K562 (cell line): ENCODE measurements at regions not wholly inside any gene's neighbourhood (a gene's known extent, or its start where the extent isn't known, plus 50 kb on each side); places are given as distances from the start of the nearest gene placed in this dataset.

ENCODE experiments used
- CEBPB ChIP-seq: fragments of 450-650 bp; IDR thresholded peaks from 2 replicates; pipeline ENCODE4 v1.6.1; 2016; ENCODE audit warnings: missing genetic modification characterization, missing compliant biosample characterization
- CREM ChIP-seq: IDR thresholded peaks from 2 replicates; pipeline ENCODE4 v1.6.1; 2014; ENCODE audit warnings: antibody characterized with exemption, low read depth
- E2F3 ChIP-seq: fragments of 250-450 bp; sonication (Bioruptor Pico); IDR thresholded peaks from 2 replicates; pipeline ENCODE4 v1.4.0; 2020; ENCODE audit warnings: mild to moderate bottlenecking
- EP400 ChIP-seq: fragments of 450-650 bp; IDR thresholded peaks from 2 replicates; pipeline ENCODE4 v1.6.1; 2017; ENCODE audit warnings: antibody characterized with exemption, mild to moderate bottlenecking, moderate library complexity
- GTF2B ChIP-seq: IDR thresholded peaks from 2 replicates; pipeline ENCODE4 v1.6.1; 2011; ENCODE audit not compliant: insufficient read length; ENCODE audit errors: extremely low read depth
- MAFK ChIP-seq: IDR thresholded peaks from 2 replicates; pipeline ENCODE4 v1.6.1; 2011; ENCODE audit warnings: low read length, improper control_type of control experiment
- MCM5 ChIP-seq: fragments of 450-650 bp; IDR thresholded peaks from 2 replicates; pipeline ENCODE4 v1.6.1; 2016; ENCODE audit warnings: low read depth
- RBM22 ChIP-seq: fragments of 200-400 bp; formaldehyde crosslinking; IDR thresholded peaks from 2 replicates; pipeline ENCODE4 v1.6.1; 2018; ENCODE audit warnings: low read length, low read depth; ENCODE audit not compliant: poor library complexity, severe bottlenecking
- TARDBP ChIP-seq: fragments of 450-650 bp; IDR thresholded peaks from 2 replicates; pipeline ENCODE4 v1.6.1; 2016
- TCF7 ChIP-seq: sonication (generic); IDR thresholded peaks from 2 replicates; pipeline ENCODE4 v1.6.1; 2016; ENCODE audit warnings: antibody characterized with exemption, borderline replicate concordance
- TRIM24 ChIP-seq, 2 experiments: fragments of 450-650 bp; IDR thresholded peaks; 2 replicates each; pipeline ENCODE4 v1.6.1; 2016
- ZBTB11 ChIP-seq, 3 experiments: fragments of 200-800 bp in 1 of 3; fragments of 250-450 bp in 1 of 3; fragments of 450-650 bp in 1 of 3; sonication (Bioruptor Pico) in 1 of 3; sonication (Bioruptor generic) in 1 of 3; formaldehyde crosslinking in 1 of 3; IDR thresholded peaks; 2 replicates each; pipeline versions ENCODE4 v1.6.1 to v1.8.0; 2016 to 2022; ENCODE audit warnings: mild to moderate bottlenecking in 2 of 3, missing genetic modification characterization in 2 of 3, missing compliant biosample characterization in 1 of 3, moderate library complexity in 1 of 3
- ZFX ChIP-seq: sonication (generic); formaldehyde crosslinking; IDR thresholded peaks from 2 replicates; pipeline ENCODE4 v1.8.0; 2022; ENCODE audit warnings: mild to moderate bottlenecking, missing genetic modification reagents, moderate library complexity
- ZNF518B ChIP-seq: fragments of 250-450 bp; sonication (Bioruptor Pico); IDR thresholded peaks from 2 replicates; pipeline ENCODE4 v1.5.0; 2021; ENCODE audit warnings: mild to moderate bottlenecking, moderate library complexity
- TF ChIP-seq, protein P1 (sequence below): fragments of 450-650 bp; formaldehyde crosslinking; IDR thresholded peaks from 2 replicates; pipeline ENCODE4 v1.4.0; 2022; ENCODE audit warnings: missing genetic modification characterization
- TF ChIP-seq, protein P2 (sequence below): fragments of 250-450 bp; sonication (Bioruptor Pico); IDR thresholded peaks from 2 replicates; pipeline ENCODE4 v1.4.0; 2020; ENCODE audit warnings: borderline replicate concordance

- TF ChIP-seq ZBTB11 (CRISPR knock-in tag; IDR thresholded peaks at IDR 0.05): 0 out of 6 replicates have a peak, but pooled peaks of 1 of the 3 experiments have one; percentile 61
- TF ChIP-seq MCM5: no peak
- no peak for TF ChIP-seq TARDBP
- TF ChIP-seq, protein P1, sequence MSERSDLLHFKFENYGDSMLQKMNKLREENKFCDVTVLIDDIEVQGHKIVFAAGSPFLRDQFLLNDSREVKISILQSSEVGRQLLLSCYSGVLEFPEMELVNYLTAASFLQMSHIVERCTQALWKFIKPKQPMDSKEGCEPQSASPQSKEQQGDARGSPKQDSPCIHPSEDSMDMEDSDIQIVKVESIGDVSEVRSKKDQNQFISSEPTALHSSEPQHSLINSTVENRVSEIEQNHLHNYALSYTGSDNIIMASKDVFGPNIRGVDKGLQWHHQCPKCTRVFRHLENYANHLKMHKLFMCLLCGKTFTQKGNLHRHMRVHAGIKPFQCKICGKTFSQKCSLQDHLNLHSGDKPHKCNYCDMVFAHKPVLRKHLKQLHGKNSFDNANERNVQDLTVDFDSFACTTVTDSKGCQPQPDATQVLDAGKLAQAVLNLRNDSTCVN (CRISPR knock-in tag): peak; percentile 3; the same call in 1 of the 2 replicates
- 0 out of 2 replicates have a peak, but pooled peaks have one; percentile 18 for TF ChIP-seq ZNF518B
- TF ChIP-seq EP400: peak; percentile 67
- no peak for TF ChIP-seq TCF7
- peak; percentile 96 for TF ChIP-seq RBM22
- TF ChIP-seq CREM: peak; percentile 83
- TF ChIP-seq GTF2B: no peak
- no peak; the same call in 1 of the 2 replicates for TF ChIP-seq ZFX (CRISPR knock-in tag)
- TF ChIP-seq CEBPB (tag): no peak; the same call in 1 of the 2 replicates
- no peak for TF ChIP-seq E2F3 (CRISPR knock-in tag)
- TF ChIP-seq, protein P2, sequence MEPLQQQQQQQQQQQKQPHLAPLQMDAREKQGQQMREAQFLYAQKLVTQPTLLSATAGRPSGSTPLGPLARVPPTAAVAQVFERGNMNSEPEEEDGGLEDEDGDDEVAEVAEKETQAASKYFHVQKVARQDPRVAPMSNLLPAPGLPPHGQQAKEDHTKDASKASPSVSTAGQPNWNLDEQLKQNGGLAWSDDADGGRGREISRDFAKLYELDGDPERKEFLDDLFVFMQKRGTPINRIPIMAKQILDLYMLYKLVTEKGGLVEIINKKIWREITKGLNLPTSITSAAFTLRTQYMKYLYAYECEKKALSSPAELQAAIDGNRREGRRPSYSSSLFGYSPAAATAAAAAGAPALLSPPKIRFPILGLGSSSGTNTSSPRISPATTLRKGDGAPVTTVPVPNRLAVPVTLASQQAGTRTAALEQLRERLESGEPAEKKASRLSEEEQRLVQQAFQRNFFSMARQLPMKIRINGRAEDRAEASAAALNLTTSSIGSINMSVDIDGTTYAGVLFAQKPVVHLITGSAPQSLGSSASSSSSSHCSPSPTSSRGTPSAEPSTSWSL (CRISPR knock-in tag): no peak
- peak in 1 of 2 experiments; percentile 58; a peak in 2 of 4 replicates for TF ChIP-seq TRIM24 (IDR thresholded peaks at IDR 0.05)
- no peak for TF ChIP-seq MAFK
Measured at GRCh38 chr6:26205625-26206574, 118.7 kb downstream of the HFE start (continued).
